Mononuclear cell (primary cell): ENCODE measurements at regions not wholly inside any gene's neighbourhood (a gene's known extent, or its start where the extent isn't known, plus 50 kb on each side); places are given as distances from the start of the nearest gene placed in this dataset.

Experiments
- H3K27me3 ChIP-seq: 2 replicates; pipeline ENCODE4 v1.6.0; 2011; ENCODE audit warnings: low read length, control low read depth; ENCODE audit not compliant: insufficient read depth
- H3K4me1 ChIP-seq: 2 replicates; pipeline ENCODE4 v1.5.1; 2011; ENCODE audit warnings: mild to moderate bottlenecking, low read length, control low read depth; ENCODE audit not compliant: insufficient read depth
- H3K4me3 ChIP-seq: 2 replicates; pipeline ENCODE4 v1.5.1; 2011; ENCODE audit warnings: mild to moderate bottlenecking, low read length, moderate library complexity
- H3K9me3 ChIP-seq: 2 replicates; pipeline ENCODE4 v1.5.1; 2011; ENCODE audit warnings: low read depth, mild to moderate bottlenecking, control low read depth, low read length

DNA sequence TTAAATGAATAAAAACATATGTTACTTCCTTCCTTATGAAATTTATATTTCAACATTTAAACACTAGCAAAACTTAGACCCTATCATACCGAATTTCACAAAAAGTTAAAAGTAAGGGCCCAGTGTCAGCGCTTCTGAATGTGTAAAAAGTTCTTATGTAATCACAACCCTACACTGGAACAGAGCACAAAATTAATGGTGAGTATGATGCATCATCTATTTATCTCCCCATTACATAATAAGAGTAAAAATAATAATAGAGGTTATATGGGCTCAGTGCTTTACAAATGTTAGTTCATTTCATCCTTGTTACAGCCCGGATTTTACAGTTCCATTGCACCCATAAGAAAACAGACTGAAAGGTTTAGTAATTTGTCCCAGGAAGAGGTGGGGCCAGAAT is 144.9 kb upstream of the POU3F3 start:
- Histone ChIP-seq H3K27me3 (no peaks in the 10 kb centered on the region), H3K9me3 (no peaks in the 10 kb centered on the region), H3K4me1 (no peaks in the 10 kb centered on the region), H3K4me3 (no peak overlapping the region)

GRCh38 chr2:104716061-104716460 is 137.9 kb upstream of the POU3F3 start:
- H3K4me3 ChIP-seq: no peak overlapping the region
- H3K9me3 ChIP-seq: no peaks in the 10 kb centered on the region
- no peaks in the 10 kb centered on the region for H3K4me1 ChIP-seq
- no peaks in the 10 kb centered on the region for H3K27me3 ChIP-seq

GRCh38 chr2:104733226-104733943 is 120.5 kb upstream of the POU3F3 start:
- Histone ChIP-seq H3K9me3 (no peaks in the 10 kb centered on the region), H3K27me3 (no peaks in the 10 kb centered on the region), H3K4me3 (no peak overlapping the region), H3K4me1 (no peaks in the 10 kb centered on the region)

DNA sequence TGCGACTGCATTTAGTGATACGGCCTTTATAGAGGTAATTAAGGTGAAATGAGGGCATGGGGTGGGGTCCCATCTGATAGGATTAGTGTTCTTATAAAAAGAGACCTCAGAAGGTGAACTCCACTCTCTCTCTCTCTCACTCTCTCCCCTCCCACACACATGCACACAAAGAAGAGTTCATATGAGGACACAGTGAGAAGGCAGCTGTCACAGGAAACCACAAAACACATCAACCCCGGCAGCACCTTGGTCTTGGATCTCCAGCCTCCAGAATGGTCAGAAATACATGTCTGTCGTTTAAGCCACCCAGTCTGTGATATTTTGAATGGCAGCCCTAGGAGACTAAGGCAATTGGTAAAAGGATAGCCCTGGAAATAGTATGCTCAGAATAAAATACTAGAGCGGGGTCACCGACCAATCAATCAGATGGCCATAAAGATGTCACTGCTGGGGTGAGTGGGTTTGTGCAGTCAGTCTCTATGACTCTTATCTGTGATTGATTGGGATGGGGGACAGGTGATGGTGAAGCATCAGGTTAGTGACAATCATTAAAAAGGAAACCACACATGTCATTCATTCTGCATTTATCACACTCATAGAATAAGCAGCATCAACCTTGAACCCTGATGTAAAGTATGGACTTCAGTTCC is 118.9 kb upstream of the POU3F3 start:
- Histone ChIP-seq H3K9me3 (no peaks in the 10 kb centered on the region), H3K4me3 (no peak overlapping the region), H3K4me1 (no peaks in the 10 kb centered on the region), H3K27me3 (no peaks in the 10 kb centered on the region)

GRCh38 chr2:104736026-104736425 is 117.9 kb upstream of the POU3F3 start:
- Histone ChIP-seq H3K9me3 (no peaks in the 10 kb centered on the region), H3K27me3 (no peaks in the 10 kb centered on the region)

GRCh38 chr2:104741860-104742259 is 112.1 kb upstream of the POU3F3 start:
- Histone ChIP-seq H3K27me3 (no peaks in the 10 kb centered on the region), H3K4me3 (no peak overlapping the region), H3K4me1 (no peaks in the 10 kb centered on the region), H3K9me3 (no peaks in the 10 kb centered on the region)

More at GRCh38 chr2:104736026-104736425, 117.9 kb upstream of the POU3F3 start:
- H3K4me3 ChIP-seq: no peak overlapping the region
- no peaks in the 10 kb centered on the region for H3K4me1 ChIP-seq

GRCh38 chr2:104744537-104744936 is 109.4 kb upstream of the POU3F3 start:
- no peaks in the 10 kb centered on the region for H3K27me3 ChIP-seq
- no peaks in the 10 kb centered on the region for H3K4me1 ChIP-seq
- H3K9me3 ChIP-seq: no peaks in the 10 kb centered on the region
- H3K4me3 ChIP-seq: no peak overlapping the region

- H3K27me3 ChIP-seq: no peaks in the 10 kb centered on the region
- H3K4me1 ChIP-seq: no peaks in the 10 kb centered on the region
- H3K4me3 ChIP-seq: no peak overlapping the region
- no peaks in the 10 kb centered on the region for H3K9me3 ChIP-seq
Observed at GRCh38 chr2:104745846-104746245, 108.1 kb upstream of the POU3F3 start.

GRCh38 chr2:104746299-104746698 is 107.6 kb upstream of the POU3F3 start:
- Histone ChIP-seq H3K4me3 (no peak overlapping the region), H3K4me1 (no peaks in the 10 kb centered on the region), H3K27me3 (no peaks in the 10 kb centered on the region), H3K9me3 (no peaks in the 10 kb centered on the region)

DNA sequence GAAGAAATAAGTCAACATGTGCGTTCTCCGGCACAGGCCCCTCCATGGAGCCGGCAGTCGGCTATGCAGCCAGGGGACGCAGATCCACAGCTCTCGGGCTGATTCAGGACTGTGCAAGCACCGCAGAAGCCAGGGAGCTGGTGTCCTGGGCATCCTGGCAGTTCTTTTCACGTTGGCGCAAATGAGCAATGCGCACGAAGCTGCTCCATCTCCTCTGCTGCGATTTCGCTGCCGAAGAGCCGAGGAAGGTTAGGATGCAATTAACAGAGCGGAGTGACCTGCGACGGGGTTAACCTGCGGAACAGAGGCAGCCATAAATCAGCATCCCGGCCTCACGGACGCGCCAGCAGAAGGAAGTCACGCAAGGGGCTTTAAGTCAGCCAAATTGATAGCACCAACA is 107.1 kb upstream of the POU3F3 start:
- no peak overlapping the region for H3K4me3 ChIP-seq
- no peaks in the 10 kb centered on the region for H3K27me3 ChIP-seq
- H3K9me3 ChIP-seq: no peaks in the 10 kb centered on the region
- H3K4me1 ChIP-seq: no peaks in the 10 kb centered on the region

GRCh38 chr2:104749856-104750460 is 104.0 kb upstream of the POU3F3 start:
- Histone ChIP-seq H3K4me3 (no peak overlapping the region), H3K4me1 (no peaks in the 10 kb centered on the region), H3K27me3 (no peaks in the 10 kb centered on the region), H3K9me3 (no peaks in the 10 kb centered on the region)

GRCh38 chr2:104752504-104752903 is 101.4 kb upstream of the POU3F3 start:
- no peak overlapping the region for H3K4me3 ChIP-seq

GRCh38 chr2:104755026-104755878 is 98.7 kb upstream of the POU3F3 start:
- Histone ChIP-seq H3K4me3 (no peak overlapping the region), H3K4me1 (peaks cover 9% of the 10 kb centered on the region), H3K27me3 (no peaks in the 10 kb centered on the region), H3K9me3 (no peaks in the 10 kb centered on the region)

More at GRCh38 chr2:104752504-104752903, 101.4 kb upstream of the POU3F3 start:
- no peaks in the 10 kb centered on the region for H3K27me3 ChIP-seq
- no peaks in the 10 kb centered on the region for H3K9me3 ChIP-seq
- peaks cover 9% of the 10 kb centered on the region for H3K4me1 ChIP-seq

GRCh38 chr2:104756118-104756517 is 97.8 kb upstream of the POU3F3 start:
- Histone ChIP-seq H3K4me1 (peaks cover 9% of the 10 kb centered on the region), H3K4me3 (no peak overlapping the region), H3K9me3 (no peaks in the 10 kb centered on the region), H3K27me3 (no peaks in the 10 kb centered on the region)

GRCh38 chr2:104757056-104757455 is 96.9 kb upstream of the POU3F3 start:
- peaks cover 9% of the 10 kb centered on the region for H3K4me1 ChIP-seq
- no peaks in the 10 kb centered on the region for H3K27me3 ChIP-seq
- H3K4me3 ChIP-seq: no peak overlapping the region
- H3K9me3 ChIP-seq: no peaks in the 10 kb centered on the region
